Astrocyte of the cerebellum (primary cell): ENCODE measurements at regions not wholly inside any gene's neighbourhood (a gene's known extent, or its start where the extent isn't known, plus 50 kb on each side); places are given as distances from the start of the nearest gene placed in this dataset.
A peak's percentile ranks its signal among the peaks of the same experiment; 100 is the strongest.

ENCODE experiments used
- DNase-seq: peaks from one replicate; pipeline ENCODE4 v3.0.0-alpha.2; 2011; ENCODE audit warnings: low read depth
- H3K4me3 ChIP-seq: 2 replicates; pipeline ENCODE4 v1.5.1; 2011; ENCODE audit warnings: mild to moderate bottlenecking, low read depth, low read length, moderate library complexity
- in situ Hi-C: cut with HindIII; loops from 2 replicates; pipeline ENCODE4 v1.10.0; 2017; ENCODE audit warnings: low sequenced_read_pairs
- TF ChIP-seq, protein P1 (sequence below): IDR thresholded peaks from 2 replicates; pipeline ENCODE4 v1.5.1; 2012; ENCODE audit warnings: low read length, low read depth, moderate library complexity, mild to moderate bottlenecking; ENCODE audit errors: missing control alignments

DNA sequence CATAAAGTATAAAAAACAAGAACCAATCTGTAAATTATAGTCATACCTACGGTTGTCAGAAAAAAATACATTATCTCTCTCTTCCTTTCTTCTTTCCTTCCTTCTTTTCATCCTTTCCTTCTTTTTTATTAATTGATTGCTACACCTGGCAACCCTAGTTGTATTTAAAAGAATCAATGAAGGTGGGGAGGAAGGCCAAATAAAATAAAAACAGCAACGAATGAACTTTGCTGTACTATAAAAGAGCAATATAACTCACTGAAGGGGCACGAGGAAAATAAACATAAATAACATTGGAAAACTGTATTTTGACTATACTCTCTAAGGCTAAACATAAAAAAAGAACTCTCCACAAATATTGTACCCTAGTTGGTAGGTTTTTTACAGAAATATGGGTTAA is 898.2 kb upstream of the USP15 start:
- TF ChIP-seq, protein P1, sequence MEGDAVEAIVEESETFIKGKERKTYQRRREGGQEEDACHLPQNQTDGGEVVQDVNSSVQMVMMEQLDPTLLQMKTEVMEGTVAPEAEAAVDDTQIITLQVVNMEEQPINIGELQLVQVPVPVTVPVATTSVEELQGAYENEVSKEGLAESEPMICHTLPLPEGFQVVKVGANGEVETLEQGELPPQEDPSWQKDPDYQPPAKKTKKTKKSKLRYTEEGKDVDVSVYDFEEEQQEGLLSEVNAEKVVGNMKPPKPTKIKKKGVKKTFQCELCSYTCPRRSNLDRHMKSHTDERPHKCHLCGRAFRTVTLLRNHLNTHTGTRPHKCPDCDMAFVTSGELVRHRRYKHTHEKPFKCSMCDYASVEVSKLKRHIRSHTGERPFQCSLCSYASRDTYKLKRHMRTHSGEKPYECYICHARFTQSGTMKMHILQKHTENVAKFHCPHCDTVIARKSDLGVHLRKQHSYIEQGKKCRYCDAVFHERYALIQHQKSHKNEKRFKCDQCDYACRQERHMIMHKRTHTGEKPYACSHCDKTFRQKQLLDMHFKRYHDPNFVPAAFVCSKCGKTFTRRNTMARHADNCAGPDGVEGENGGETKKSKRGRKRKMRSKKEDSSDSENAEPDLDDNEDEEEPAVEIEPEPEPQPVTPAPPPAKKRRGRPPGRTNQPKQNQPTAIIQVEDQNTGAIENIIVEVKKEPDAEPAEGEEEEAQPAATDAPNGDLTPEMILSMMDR: no peak
- in situ Hi-C loops: no loop called here
- H3K4me3 ChIP-seq: no peak overlapping the region
- DNase-seq: no peak

DNA sequence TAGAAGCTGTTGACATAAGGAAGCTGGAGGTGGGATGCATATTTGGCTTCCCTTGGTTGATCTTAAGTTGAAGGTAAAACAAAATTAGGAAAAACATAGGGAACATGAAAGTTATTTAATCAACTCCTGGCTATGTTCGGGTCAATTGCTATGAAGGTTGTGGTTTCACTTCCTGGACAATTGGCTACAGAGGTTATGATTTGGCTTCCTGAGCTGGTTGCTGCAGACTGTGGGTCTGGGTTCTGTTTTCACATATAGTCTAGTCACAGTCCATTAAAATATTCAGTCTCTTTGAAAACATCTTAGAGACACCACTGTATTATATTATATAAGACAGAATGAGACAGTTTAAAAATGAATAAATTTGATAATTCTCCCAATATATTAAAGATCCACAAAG is 895.2 kb upstream of the USP15 start:
- in situ Hi-C loops: no loop called here
- TF ChIP-seq, protein P1: no peak
- H3K4me3 ChIP-seq: no peak overlapping the region

DNA sequence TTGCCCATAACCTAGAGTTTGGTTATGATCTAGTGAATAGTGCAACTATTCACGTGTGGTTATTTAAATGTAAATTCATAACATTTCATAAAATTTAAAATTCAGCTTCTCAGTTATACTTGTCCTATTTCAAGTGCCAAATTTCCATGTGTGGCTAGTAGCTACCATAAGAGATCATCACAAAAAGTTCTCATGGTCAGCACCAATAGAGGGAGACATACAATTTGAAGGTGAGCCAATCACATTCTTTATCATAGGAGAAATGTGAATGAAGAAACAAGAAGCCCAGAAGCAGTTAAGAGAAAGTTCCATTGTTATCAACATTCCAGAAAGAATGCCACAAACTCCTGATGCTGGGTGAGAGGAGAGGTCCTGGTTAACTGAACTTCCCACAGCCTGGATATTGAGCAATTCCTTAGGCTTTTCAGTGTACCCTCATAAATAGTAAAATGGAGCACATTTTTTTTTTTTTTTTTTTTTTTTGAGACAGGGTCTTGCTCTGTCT is 892.9 kb upstream of the USP15 start:
- in situ Hi-C loops: no loop called here
- TF ChIP-seq, protein P1: peak; percentile 2
- no peak overlapping the region for H3K4me3 ChIP-seq
- no peak for DNase-seq

More for the DNA sequence above, 895.2 kb upstream of the USP15 start:
- DNase-seq: no peak

DNA sequence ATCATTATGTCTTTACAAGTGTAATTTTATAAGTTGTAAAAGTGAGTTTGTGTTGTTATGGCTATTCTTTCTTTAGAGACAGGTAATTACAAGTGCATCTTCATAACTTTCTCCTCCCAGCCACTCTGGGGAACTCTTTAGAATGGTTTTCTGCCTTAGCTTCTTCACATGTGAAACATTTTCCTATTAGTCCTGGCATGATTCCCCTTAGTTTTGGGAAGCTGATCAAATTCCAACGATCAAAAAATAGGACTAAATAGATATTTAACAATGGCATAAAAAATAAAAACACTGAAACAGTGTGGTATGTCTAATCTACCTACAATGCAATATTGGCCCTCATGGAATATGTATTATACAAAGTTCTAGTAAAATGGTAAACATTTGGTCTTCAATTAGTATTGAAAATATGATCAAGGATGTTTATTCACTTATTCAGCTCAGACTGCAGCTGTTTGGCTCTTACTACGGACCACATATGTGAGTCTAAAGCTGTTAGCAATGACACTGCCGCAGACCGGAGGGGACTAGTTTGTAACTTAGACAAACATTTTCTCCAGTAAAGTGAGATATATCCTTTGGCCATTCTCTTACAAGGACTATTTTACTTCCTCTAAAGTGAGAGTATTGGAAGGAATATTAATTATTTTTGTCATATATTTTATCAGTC is 890.8 kb upstream of the USP15 start:
- TF ChIP-seq, protein P1: no peak
- no peak overlapping the region for H3K4me3 ChIP-seq
- no peak for DNase-seq
- in situ Hi-C loops: no loop called here

DNA sequence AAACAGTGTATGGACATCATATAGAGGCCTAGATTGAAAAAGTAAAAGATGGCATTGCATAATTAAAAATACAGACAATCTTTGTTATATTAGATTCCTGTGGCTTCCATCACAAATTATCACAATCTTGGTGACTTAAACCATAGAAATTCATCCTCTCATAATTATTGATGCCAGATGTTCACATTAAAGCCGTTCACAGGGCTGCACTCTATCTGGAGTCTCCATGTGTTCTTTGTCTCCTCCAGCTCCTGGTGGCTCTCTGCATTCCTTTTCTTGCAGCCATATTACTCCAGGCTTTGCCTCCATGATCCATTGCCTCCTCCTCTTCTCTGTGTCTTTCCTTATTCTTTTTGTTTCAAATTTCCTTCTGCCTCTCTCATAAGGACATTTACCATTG is 875.7 kb upstream of the USP15 start:
- no peak overlapping the region for H3K4me3 ChIP-seq
- in situ Hi-C loops: no loop called here
- no peak for DNase-seq
- TF ChIP-seq, protein P1: no peak

DNA sequence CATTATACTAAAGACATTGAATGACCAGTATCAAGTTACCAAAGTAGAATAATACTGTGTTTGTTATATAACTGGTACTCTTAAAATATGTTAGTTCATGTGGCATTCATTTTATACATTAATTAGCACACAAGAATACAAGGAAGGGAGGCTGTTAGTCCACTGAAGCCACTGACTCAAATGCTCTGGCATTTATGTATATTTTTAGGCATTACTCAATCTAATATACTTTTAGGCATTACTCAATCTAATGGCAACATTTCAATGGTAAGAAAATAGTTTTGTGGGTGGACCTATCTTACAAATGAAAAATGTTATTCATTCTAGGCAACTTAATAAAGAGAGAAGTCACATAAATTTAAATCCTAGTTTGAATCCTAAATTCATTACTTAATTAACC is 874.4 kb upstream of the USP15 start:
- DNase-seq: no peak
- H3K4me3 ChIP-seq: no peak overlapping the region
- in situ Hi-C loops: no loop called here
- TF ChIP-seq, protein P1: no peak
